ENCODE measurements at regions not wholly inside any gene's neighbourhood (a gene's known extent, or its start where the extent isn't known, plus 50 kb on each side); places are given as distances from the start of the nearest gene placed in this dataset.
"Not testable (repeated sequence)": the region's sequence is repeated elsewhere in the genome, so short reads cannot be mapped to it uniquely, and the experiment has no call there.

GRCh38 chr7:79964463-79964862 lies 170.2 kb upstream of the GNAI1 start:
- Mint-ChIP-seq H3K4me3 (no peak overlapping the region), H3K36me3 (ENCODE audit: low read depth) (no peaks in the 10 kb centered on the region)

GRCh38 chr7:79953130-79953529 lies 181.5 kb upstream of the GNAI1 start:
- Mint-ChIP-seq H3K27ac (no peak overlapping the region), H3K4me1 (ENCODE audit: low read depth) (no peaks in the 10 kb centered on the region), H3K27me3 (ENCODE audit: low read depth) (no peaks in the 10 kb centered on the region), H3K36me3 (ENCODE audit: low read depth) (no peaks in the 10 kb centered on the region), H3K9me3 (no peaks in the 10 kb centered on the region), H3K4me3 (no peak overlapping the region)
- DNase-seq (ENCODE audit: low spot score): no peak

More at GRCh38 chr7:79964463-79964862, 170.2 kb upstream of the GNAI1 start:
- DNase-seq (ENCODE audit: low spot score): no peak
- H3K27ac Mint-ChIP-seq: no peak overlapping the region
- H3K9me3 Mint-ChIP-seq: no peaks in the 10 kb centered on the region
- H3K27me3 Mint-ChIP-seq (ENCODE audit: low read depth): no peaks in the 10 kb centered on the region
- no peaks in the 10 kb centered on the region for H3K4me1 Mint-ChIP-seq (ENCODE audit: low read depth)

- Mint-ChIP-seq H3K9me3 (no peaks in the 10 kb centered on the region), H3K4me3 (no peak overlapping the region), H3K36me3 (ENCODE audit: low read depth) (no peaks in the 10 kb centered on the region)
Measured at GRCh38 chr7:79952399-79952798, 182.2 kb upstream of the GNAI1 start.

GRCh38 chr7:79951415-79951814 lies 183.2 kb upstream of the GNAI1 start:
- DNase-seq (ENCODE audit: low spot score): no peak
- H3K4me3 Mint-ChIP-seq: no peak overlapping the region
- H3K9me3 Mint-ChIP-seq: no peaks in the 10 kb centered on the region
- no peak overlapping the region for H3K27ac Mint-ChIP-seq
- no peaks in the 10 kb centered on the region for H3K36me3 Mint-ChIP-seq (ENCODE audit: low read depth)
- H3K4me1 Mint-ChIP-seq (ENCODE audit: low read depth): no peaks in the 10 kb centered on the region
- no peaks in the 10 kb centered on the region for H3K27me3 Mint-ChIP-seq (ENCODE audit: low read depth)

More at GRCh38 chr7:79952399-79952798, 182.2 kb upstream of the GNAI1 start:
- H3K4me1 Mint-ChIP-seq (ENCODE audit: low read depth): no peaks in the 10 kb centered on the region
- DNase-seq (ENCODE audit: low spot score): no peak
- no peak overlapping the region for H3K27ac Mint-ChIP-seq
- no peaks in the 10 kb centered on the region for H3K27me3 Mint-ChIP-seq (ENCODE audit: low read depth)

GRCh38 chr7:79949778-79950177 lies 184.9 kb upstream of the GNAI1 start:
- H3K4me1 Mint-ChIP-seq (ENCODE audit: low read depth): no peaks in the 10 kb centered on the region
- H3K9me3 Mint-ChIP-seq: no peaks in the 10 kb centered on the region
- H3K4me3 Mint-ChIP-seq: no peak overlapping the region
- no peak overlapping the region for H3K27ac Mint-ChIP-seq
- no peaks in the 10 kb centered on the region for H3K27me3 Mint-ChIP-seq (ENCODE audit: low read depth)
- no peaks in the 10 kb centered on the region for H3K36me3 Mint-ChIP-seq (ENCODE audit: low read depth)
- DNase-seq (ENCODE audit: low spot score): no peak

- Mint-ChIP-seq H3K4me3 (no peak overlapping the region), H3K27me3 (ENCODE audit: low read depth) (no peaks in the 10 kb centered on the region), H3K9me3 (peaks cover 8% of the 10 kb centered on the region), H3K4me1 (ENCODE audit: low read depth) (no peaks in the 10 kb centered on the region), H3K27ac (no peak overlapping the region), H3K36me3 (ENCODE audit: low read depth) (no peaks in the 10 kb centered on the region)
- DNase-seq (ENCODE audit: low spot score): no peak
Measured at GRCh38 chr7:79936281-79936983, 198.2 kb upstream of the GNAI1 start.

GRCh38 chr7:79934727-79935126 lies 199.9 kb upstream of the GNAI1 start:
- no peaks in the 10 kb centered on the region for H3K9me3 Mint-ChIP-seq
- H3K27me3 Mint-ChIP-seq (ENCODE audit: low read depth): no peaks in the 10 kb centered on the region
- H3K4me3 Mint-ChIP-seq: no peak overlapping the region
- no peaks in the 10 kb centered on the region for H3K4me1 Mint-ChIP-seq (ENCODE audit: low read depth)
- no peak overlapping the region for H3K27ac Mint-ChIP-seq
- no peak for DNase-seq (ENCODE audit: low spot score)
- H3K36me3 Mint-ChIP-seq (ENCODE audit: low read depth): no peaks in the 10 kb centered on the region

- Mint-ChIP-seq H3K4me1 (ENCODE audit: low read depth) (no peaks in the 10 kb centered on the region), H3K36me3 (ENCODE audit: low read depth) (no peaks in the 10 kb centered on the region), H3K27ac (no peak overlapping the region), H3K4me3 (no peak overlapping the region), H3K27me3 (ENCODE audit: low read depth) (no peaks in the 10 kb centered on the region), H3K9me3 (no peaks in the 10 kb centered on the region)
- DNase-seq (ENCODE audit: low spot score): no peak
Measured at GRCh38 chr7:79933144-79933543, 201.5 kb upstream of the GNAI1 start.

GRCh38 chr7:79930604-79931003 lies 204.0 kb upstream of the GNAI1 start:
- H3K4me1 Mint-ChIP-seq (ENCODE audit: low read depth): no peaks in the 10 kb centered on the region
- H3K9me3 Mint-ChIP-seq: no peaks in the 10 kb centered on the region

GRCh38 chr7:79927116-79927515 lies 207.5 kb upstream of the GNAI1 start:
- Mint-ChIP-seq H3K4me3 (no peak overlapping the region), H3K36me3 (ENCODE audit: low read depth) (no peaks in the 10 kb centered on the region), H3K27me3 (ENCODE audit: low read depth) (no peaks in the 10 kb centered on the region), H3K27ac (no peak overlapping the region), H3K4me1 (ENCODE audit: low read depth) (no peaks in the 10 kb centered on the region), H3K9me3 (no peaks in the 10 kb centered on the region)
- no peak for DNase-seq (ENCODE audit: low spot score)

More at GRCh38 chr7:79930604-79931003, 204.0 kb upstream of the GNAI1 start:
- Mint-ChIP-seq H3K4me3 (no peak overlapping the region), H3K27me3 (ENCODE audit: low read depth) (no peaks in the 10 kb centered on the region), H3K27ac (no peak overlapping the region), H3K36me3 (ENCODE audit: low read depth) (no peaks in the 10 kb centered on the region)
- no peak for DNase-seq (ENCODE audit: low spot score)

GRCh38 chr7:79923953-79924352 lies 210.7 kb upstream of the GNAI1 start:
- Mint-ChIP-seq H3K4me3 (no peak overlapping the region), H3K4me1 (ENCODE audit: low read depth) (no peaks in the 10 kb centered on the region), H3K27me3 (ENCODE audit: low read depth) (no peaks in the 10 kb centered on the region), H3K27ac (no peak overlapping the region), H3K36me3 (ENCODE audit: low read depth) (no peaks in the 10 kb centered on the region), H3K9me3 (no peaks in the 10 kb centered on the region)
- no peak for DNase-seq (ENCODE audit: low spot score)

GRCh38 chr7:79922894-79923293 lies 211.7 kb upstream of the GNAI1 start:
- H3K4me1 Mint-ChIP-seq (ENCODE audit: low read depth): no peaks in the 10 kb centered on the region
- no peaks in the 10 kb centered on the region for H3K9me3 Mint-ChIP-seq
- H3K36me3 Mint-ChIP-seq (ENCODE audit: low read depth): no peaks in the 10 kb centered on the region
- no peaks in the 10 kb centered on the region for H3K27me3 Mint-ChIP-seq (ENCODE audit: low read depth)
- no peak for DNase-seq (ENCODE audit: low spot score)
- no peak overlapping the region for H3K4me3 Mint-ChIP-seq
- H3K27ac Mint-ChIP-seq: no peak overlapping the region

- Mint-ChIP-seq H3K27me3 (ENCODE audit: low read depth) (no peaks in the 10 kb centered on the region), H3K27ac (no peak overlapping the region), H3K9me3 (no peaks in the 10 kb centered on the region), H3K4me1 (ENCODE audit: low read depth) (peaks cover 2% of the 10 kb centered on the region), H3K4me3 (no peak overlapping the region), H3K36me3 (ENCODE audit: low read depth) (no peaks in the 10 kb centered on the region)
- no peak for DNase-seq (ENCODE audit: low spot score)
Measured at GRCh38 chr7:79921976-79922375, 212.7 kb upstream of the GNAI1 start.

- H3K4me1 Mint-ChIP-seq (ENCODE audit: low read depth): peaks cover 13% of the 10 kb centered on the region
- H3K9me3 Mint-ChIP-seq; H3K27ac Mint-ChIP-seq; H3K4me3 Mint-ChIP-seq; H3K27me3 Mint-ChIP-seq (ENCODE audit: low read depth); H3K36me3 Mint-ChIP-seq (ENCODE audit: low read depth); DNase-seq (ENCODE audit: low spot score): not testable (repeated sequence)
Measured at GRCh38 chr7:79918632-79919031, 216.0 kb upstream of the GNAI1 start.

GRCh38 chr7:79915346-79915745 lies 219.3 kb upstream of the GNAI1 start:
- not testable (repeated sequence) for H3K27ac Mint-ChIP-seq; H3K9me3 Mint-ChIP-seq; DNase-seq (ENCODE audit: low spot score); H3K27me3 Mint-ChIP-seq (ENCODE audit: low read depth); H3K4me3 Mint-ChIP-seq; H3K36me3 Mint-ChIP-seq (ENCODE audit: low read depth)
- peaks cover 33% of the 10 kb centered on the region for H3K4me1 Mint-ChIP-seq (ENCODE audit: low read depth)

Data from T-helper 2 cell treated with Interferon-gamma antibody and Interleukin-4, amounts not matched to agents 5 μg/mL and 100 μg/mL, for 36 hours (primary cell).